Activated CD8-positive, alpha-beta T cell treated with anti-CD3 and anti-CD28 coated beads for 36 hours (primary cell): ENCODE measurements at regions not wholly inside any gene's neighbourhood (a gene's known extent, or its start where the extent isn't known, plus 50 kb on each side); places are given as distances from the start of the nearest gene placed in this dataset.
A peak's percentile ranks its signal among the peaks of the same experiment; 100 is the strongest.

ENCODE experiments used
- ATAC-seq: fragments of 200-7000 bp; cut with Tn5 transposase; one replicate; pipeline ENCODE4 v1.10.0; 2021; ENCODE audit warnings: mild to moderate bottlenecking, moderate library complexity
- CTCF ChIA-PET: fragments of 350-600 bp; sonication (Branson Sonifier 250); formaldehyde crosslinking; loops from one replicate; lab custom pipeline; 2021; ENCODE audit warnings: antibody characterized with exemption; lab: Charles Lee
- POLR2A ChIA-PET: fragments of 350-600 bp; sonication (Branson Sonifier 250); formaldehyde crosslinking; loops from one replicate; lab custom pipeline; 2021; ENCODE audit warnings: antibody characterized with exemption; lab: Charles Lee
- DNase-seq: peaks from one replicate; pipeline ENCODE4 v3.0.0-alpha.2; 2020
- H3K27ac Mint-ChIP-seq: one replicate; pipeline ENCODE4 v1.8.0; 2021; ENCODE audit warnings: mild to moderate bottlenecking, mixed read lengths
- H3K27me3 Mint-ChIP-seq: one replicate; pipeline ENCODE4 v1.8.0; 2021; ENCODE audit warnings: mixed read lengths
- H3K36me3 Mint-ChIP-seq: one replicate; pipeline ENCODE4 v1.8.0; 2021; ENCODE audit warnings: low read depth, mixed read lengths
- H3K4me1 Mint-ChIP-seq: one replicate; pipeline ENCODE4 v1.8.0; 2021; ENCODE audit warnings: low read depth, mixed read lengths
- H3K4me3 Mint-ChIP-seq: one replicate; pipeline ENCODE4 v1.8.0; 2021; ENCODE audit warnings: mild to moderate bottlenecking, moderate library complexity, mixed read lengths
- H3K9me3 Mint-ChIP-seq: one replicate; pipeline ENCODE4 v1.8.0; 2021; ENCODE audit warnings: mixed read lengths
- intact Hi-C: fragments of 100-400 bp; cut with micrococcal nuclease; formaldehyde crosslinking; loops from one replicate; pipeline ENCODE4 v1.10.0; 2022
- TF ChIP-seq, protein P1 (sequence below): fragments of 200-600 bp; IDR thresholded peaks from one replicate; pipeline ENCODE4 v1.8.0; 2022; ENCODE audit warnings: antibody characterized with exemption, mild to moderate bottlenecking

DNA sequence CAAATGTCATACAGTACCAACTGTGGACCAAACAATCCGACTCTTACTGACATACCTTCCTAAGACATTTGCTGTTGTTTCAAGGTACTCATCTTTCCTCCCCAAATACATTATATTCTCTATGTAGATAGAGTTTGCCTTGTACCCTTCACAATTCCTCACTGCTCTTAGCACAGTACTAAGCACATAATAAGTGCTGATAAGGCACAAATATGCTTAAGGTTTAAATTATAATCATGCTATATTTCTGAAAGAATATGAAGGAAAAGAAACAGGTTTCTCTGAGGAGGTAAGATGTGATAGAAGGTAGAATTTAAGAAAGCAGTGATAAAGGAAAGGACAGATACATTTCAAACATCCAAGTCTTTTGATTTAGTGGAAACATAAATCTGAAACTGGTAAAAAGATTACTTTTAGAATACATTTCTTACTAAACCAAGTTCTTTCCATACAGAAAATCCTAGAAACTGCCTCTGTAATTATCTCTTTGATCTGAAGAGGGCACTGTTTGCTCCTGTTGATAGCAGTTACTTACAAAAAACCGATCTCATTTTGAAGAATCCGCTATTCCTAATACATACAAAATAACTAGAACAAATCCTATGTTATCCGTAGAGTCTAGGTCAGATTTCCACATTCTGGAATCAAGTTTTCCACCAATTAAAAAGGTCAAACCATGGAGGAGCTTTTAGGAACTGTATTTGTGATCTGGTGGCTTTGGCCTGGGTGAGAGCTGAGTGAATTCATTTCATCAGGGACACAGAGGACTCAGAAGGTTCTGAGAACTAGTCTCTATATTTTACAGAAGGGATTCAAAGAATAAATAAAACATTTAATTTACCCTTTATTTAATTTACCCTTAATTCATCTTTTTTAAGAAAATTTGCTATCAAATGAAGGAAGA lies 311.9 kb downstream of the DAD1 start:
- TF ChIP-seq, protein P1, sequence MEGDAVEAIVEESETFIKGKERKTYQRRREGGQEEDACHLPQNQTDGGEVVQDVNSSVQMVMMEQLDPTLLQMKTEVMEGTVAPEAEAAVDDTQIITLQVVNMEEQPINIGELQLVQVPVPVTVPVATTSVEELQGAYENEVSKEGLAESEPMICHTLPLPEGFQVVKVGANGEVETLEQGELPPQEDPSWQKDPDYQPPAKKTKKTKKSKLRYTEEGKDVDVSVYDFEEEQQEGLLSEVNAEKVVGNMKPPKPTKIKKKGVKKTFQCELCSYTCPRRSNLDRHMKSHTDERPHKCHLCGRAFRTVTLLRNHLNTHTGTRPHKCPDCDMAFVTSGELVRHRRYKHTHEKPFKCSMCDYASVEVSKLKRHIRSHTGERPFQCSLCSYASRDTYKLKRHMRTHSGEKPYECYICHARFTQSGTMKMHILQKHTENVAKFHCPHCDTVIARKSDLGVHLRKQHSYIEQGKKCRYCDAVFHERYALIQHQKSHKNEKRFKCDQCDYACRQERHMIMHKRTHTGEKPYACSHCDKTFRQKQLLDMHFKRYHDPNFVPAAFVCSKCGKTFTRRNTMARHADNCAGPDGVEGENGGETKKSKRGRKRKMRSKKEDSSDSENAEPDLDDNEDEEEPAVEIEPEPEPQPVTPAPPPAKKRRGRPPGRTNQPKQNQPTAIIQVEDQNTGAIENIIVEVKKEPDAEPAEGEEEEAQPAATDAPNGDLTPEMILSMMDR = no peak
- POLR2A ChIA-PET = no interaction called here
- H3K4me3 Mint-ChIP-seq = peak overlapping the region; percentile 12
- intact Hi-C loops = no loop called here
- DNase-seq (no peak), ATAC-seq (no peak)
- H3K9me3 Mint-ChIP-seq = no peaks in the 10 kb centered on the region
- no peak overlapping the region for H3K27ac Mint-ChIP-seq
- H3K4me1 Mint-ChIP-seq = no peaks in the 10 kb centered on the region
- H3K27me3 Mint-ChIP-seq = no peaks in the 10 kb centered on the region
- CTCF ChIA-PET = no interaction called here
- no peaks in the 10 kb centered on the region for H3K36me3 Mint-ChIP-seq

DNA sequence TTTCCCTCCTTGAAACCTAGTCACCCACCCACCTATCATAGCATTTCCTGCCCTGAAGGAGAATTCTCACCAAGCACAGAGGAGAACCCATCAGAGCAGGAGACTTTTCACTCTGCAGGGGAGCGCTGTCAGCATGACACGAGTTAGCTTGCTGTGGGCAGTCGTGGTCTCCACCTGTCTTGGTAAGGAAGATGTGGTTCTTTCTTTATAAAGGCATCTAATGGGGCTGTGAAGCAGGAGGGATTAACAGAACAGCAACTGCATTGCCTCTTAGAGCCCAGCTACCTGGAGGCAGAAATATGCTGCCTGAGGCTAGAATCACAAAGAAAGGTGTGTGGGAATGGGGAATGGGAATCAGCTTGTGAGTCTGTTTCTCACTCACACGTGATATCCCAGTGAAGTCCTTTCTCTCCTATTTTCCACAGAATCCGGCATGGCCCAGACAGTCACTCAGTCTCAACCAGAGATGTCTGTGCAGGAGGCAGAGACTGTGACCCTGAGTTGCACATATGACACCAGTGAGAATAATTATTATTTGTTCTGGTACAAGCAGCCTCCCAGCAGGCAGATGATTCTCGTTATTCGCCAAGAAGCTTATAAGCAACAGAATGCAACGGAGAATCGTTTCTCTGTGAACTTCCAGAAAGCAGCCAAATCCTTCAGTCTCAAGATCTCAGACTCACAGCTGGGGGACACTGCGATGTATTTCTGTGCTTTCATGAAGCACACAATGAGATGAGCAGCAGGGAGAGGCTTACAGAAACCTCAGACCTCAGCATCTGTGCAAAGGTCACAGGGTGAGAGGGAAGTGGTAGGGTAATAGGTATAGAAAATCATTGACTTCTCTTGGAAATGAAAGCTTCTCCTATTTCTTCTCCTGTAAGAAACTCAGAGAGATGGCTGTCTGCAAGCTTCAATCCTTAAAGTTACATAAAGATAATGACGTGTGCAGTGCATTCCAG lies 316.9 kb downstream of the DAD1 start:
- CTCF ChIA-PET = no interaction called here
- peak; percentile 37 for ATAC-seq
- Mint-ChIP-seq H3K27ac (peak overlapping the region; percentile 64), H3K27me3 (no peaks in the 10 kb centered on the region), H3K4me1 (peaks cover 2% of the 10 kb centered on the region), H3K36me3 (no peaks in the 10 kb centered on the region), H3K4me3 (peak overlapping the region; percentile 60), H3K9me3 (no peaks in the 10 kb centered on the region)
- no peak for DNase-seq
- intact Hi-C loops = no loop called here
- TF ChIP-seq, protein P1 = no peak
- POLR2A ChIA-PET = interaction anchor here (0.6 to 0.7 kb wide), 3 partner anchors 8 to 257 kb away, joined by 3 to 4 read pairs (median 3); no protein-coding TSS in a partner anchor

DNA sequence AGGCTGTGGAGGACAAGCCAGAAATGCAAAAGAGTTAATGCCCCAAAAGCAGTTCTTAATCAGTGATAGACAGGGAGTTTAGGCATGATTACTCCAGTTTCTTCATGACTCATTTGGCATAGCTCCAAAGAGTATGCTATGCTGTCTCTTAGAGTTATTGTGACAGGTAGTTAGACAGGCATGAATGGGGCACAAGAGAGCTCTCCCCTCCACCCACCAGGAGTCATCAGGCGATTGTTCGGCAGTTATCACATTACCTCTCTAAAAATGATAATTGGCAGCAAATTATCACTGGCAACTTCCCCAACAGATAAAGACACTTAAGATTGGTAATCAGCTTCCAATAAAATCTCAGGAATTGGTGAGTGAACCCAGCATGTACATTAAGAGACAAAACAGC lies 320.1 kb downstream of the DAD1 start:
- Mint-ChIP-seq H3K4me1 (peaks cover 2% of the 10 kb centered on the region), H3K4me3 (peak overlapping the region; percentile 63), H3K27me3 (no peaks in the 10 kb centered on the region), H3K27ac (peak overlapping the region; percentile 66), H3K36me3 (no peaks in the 10 kb centered on the region), H3K9me3 (no peaks in the 10 kb centered on the region)
- CTCF ChIA-PET = no interaction called here
- intact Hi-C loops = loop anchor here (5.0 kb wide), 1 partner anchor 37 kb away; no protein-coding TSS in a partner anchor
- POLR2A ChIA-PET = interaction anchor here (0.7 to 1.4 kb wide), 2 partner anchors 240 to 257 kb away, joined by 3 to 4 read pairs; no protein-coding TSS in a partner anchor
- peak; percentile 44 for ATAC-seq
- DNase-seq = no peak
- TF ChIP-seq, protein P1 = no peak

- no peaks in the 10 kb centered on the region for H3K27me3 Mint-ChIP-seq
- DNase-seq = no peak
- H3K36me3 Mint-ChIP-seq = no peaks in the 10 kb centered on the region
- peak overlapping the region; percentile 42 for H3K4me3 Mint-ChIP-seq
- intact Hi-C loops = loop anchor here (5.0 kb wide), 1 partner anchor 34 kb away; no protein-coding TSS in a partner anchor
- TF ChIP-seq, protein P1 = no peak
- CTCF ChIA-PET = no interaction called here
- POLR2A ChIA-PET = no interaction called here
- H3K27ac Mint-ChIP-seq = peak overlapping the region; percentile 30
- ATAC-seq = peak; percentile 30
- peaks cover 2% of the 10 kb centered on the region for H3K4me1 Mint-ChIP-seq
- no peaks in the 10 kb centered on the region for H3K9me3 Mint-ChIP-seq
Measured at GRCh38 chr14:22266683-22267082, 322.3 kb downstream of the DAD1 start.
